Right cardiac atrium (tissue), 5 donors: ENCODE measurements at regions not wholly inside any gene's neighbourhood (a gene's known extent, or its start where the extent isn't known, plus 50 kb on each side); places are given as distances from the start of the nearest gene placed in this dataset.

ENCODE experiments used
- ATAC-seq, 2 donors: fragments of 200-7000 bp; cut with Tn5 transposase; one replicate each; pipeline versions ENCODE4 v1.8.0 to v1.9.1; 2020; ENCODE audit warnings: moderate library complexity in 2 of 2, mild to moderate bottlenecking in 1 of 2
- DNase-seq, 3 donors: peaks; one replicate each; pipeline ENCODE4 v3.0.0-alpha.2; 2020
- H3K27ac ChIP-seq: one replicate; pipeline ENCODE4 v1.5.1; 2013; ENCODE audit warnings: mild to moderate bottlenecking, low read length, control low read depth, moderate library complexity
- H3K27me3 ChIP-seq: one replicate; pipeline ENCODE4 v1.6.1; 2013; ENCODE audit not compliant: control insufficient read depth, insufficient read depth
- H3K4me1 ChIP-seq: one replicate; pipeline ENCODE4 v1.6.1; 2013; ENCODE audit warnings: low read length; ENCODE audit not compliant: control insufficient read depth, insufficient read depth
- H3K4me3 ChIP-seq: one replicate; pipeline ENCODE4 v1.5.1; 2013; ENCODE audit warnings: low read length, control low read depth
- H3K9me3 ChIP-seq: one replicate; pipeline ENCODE4 v1.6.1; 2013; ENCODE audit warnings: low read length; ENCODE audit not compliant: control insufficient read depth
- WGBS: extraction: QIAGEN DNeasy Blood & Tissue Kit; methylation state at CpG from one replicate; pipeline ENCODE4 v1.1.7; 2013; 5-methylcytosine and 5-hydroxymethylcytosine counted together
- intact Hi-C, 4 donors: fragments of 100-400 bp; cut with DNase I; formaldehyde crosslinking; loops; one replicate each; pipeline versions ENCODE4 v1.11.0 to v1.14.0; 2022 to 2023
- donor health status: healthy with polysubstance abuse.
- donor health status: DM: no; HTN: yes; CAD: no.
- donor health status: DM: no; HTN: no; CAD: no.
- donor health status: DM: no; HTN: yes; CAD: no; lungs with severe emphysema.
- donor health status: DM: yes; HTN: yes; CAD: no.

DNA sequence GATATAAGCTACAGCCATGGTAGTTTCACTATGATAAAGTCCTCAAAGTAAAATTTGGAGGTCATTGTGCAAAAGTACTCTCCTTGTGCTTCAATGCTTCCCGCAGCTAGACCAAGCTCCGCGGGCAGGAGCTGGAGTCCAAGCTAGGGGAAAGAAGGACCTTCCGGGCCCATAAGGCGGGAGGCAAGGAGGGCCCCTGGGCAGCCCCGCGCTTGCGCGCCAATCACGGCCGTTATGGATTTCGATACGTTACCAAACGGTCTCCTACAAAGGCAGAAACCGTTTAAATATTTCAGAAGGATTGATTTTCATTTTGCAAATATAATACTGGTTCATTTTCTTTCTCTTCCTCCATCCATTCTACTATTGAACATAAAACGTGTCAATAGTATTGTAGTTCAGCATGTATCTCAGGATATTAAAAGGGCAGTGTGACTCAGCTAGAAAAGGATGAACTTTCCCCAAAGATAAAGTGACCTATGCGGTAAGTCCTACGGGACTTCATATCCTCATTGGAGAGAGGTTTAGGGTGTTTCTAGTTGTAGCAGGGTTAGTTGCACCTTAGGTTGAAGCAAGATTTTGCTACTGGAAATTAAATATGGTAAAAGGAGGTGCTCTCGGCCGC, 128.0 kb downstream of the KIF20B start:
- no peak overlapping the region for H3K27ac ChIP-seq
- H3K4me3 ChIP-seq: no peak overlapping the region
- ATAC-seq: no peak
- H3K4me1 ChIP-seq: no peaks in the 10 kb centered on the region
- no peaks in the 10 kb centered on the region for H3K9me3 ChIP-seq
- intact Hi-C loops: no loop called here
- no peaks in the 10 kb centered on the region for H3K27me3 ChIP-seq
- DNase-seq: no peak
- 95% methylated on average over 20 of the region's 20 CpGs for WGBS

DNA sequence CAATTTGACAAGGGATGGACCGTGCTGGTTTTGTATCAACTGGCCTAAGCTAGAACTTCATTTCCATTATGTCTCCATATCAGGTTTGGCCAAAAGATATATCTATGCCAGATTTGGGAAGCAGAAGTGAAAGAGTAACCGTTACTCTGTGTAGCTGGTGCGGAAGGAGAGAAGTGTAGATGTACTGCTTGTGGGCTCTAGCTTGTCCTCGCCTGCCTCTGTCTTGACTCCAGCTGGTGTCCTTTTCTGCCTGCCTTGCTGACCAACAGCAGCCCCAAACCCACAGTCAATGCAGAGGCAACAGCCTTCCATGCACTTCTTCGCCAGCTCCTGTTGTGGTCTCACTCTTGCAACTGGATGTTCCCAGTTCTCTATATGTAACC, 128.5 kb downstream of the KIF20B start:
- no peak overlapping the region for H3K4me3 ChIP-seq
- no peak for ATAC-seq
- no peaks in the 10 kb centered on the region for H3K9me3 ChIP-seq
- intact Hi-C loops: no loop called here
- no peak overlapping the region for H3K27ac ChIP-seq
- no peaks in the 10 kb centered on the region for H3K4me1 ChIP-seq
- no peaks in the 10 kb centered on the region for H3K27me3 ChIP-seq
- no peak for DNase-seq
- WGBS: 91% methylated on average over 5 of the region's 5 CpGs

DNA sequence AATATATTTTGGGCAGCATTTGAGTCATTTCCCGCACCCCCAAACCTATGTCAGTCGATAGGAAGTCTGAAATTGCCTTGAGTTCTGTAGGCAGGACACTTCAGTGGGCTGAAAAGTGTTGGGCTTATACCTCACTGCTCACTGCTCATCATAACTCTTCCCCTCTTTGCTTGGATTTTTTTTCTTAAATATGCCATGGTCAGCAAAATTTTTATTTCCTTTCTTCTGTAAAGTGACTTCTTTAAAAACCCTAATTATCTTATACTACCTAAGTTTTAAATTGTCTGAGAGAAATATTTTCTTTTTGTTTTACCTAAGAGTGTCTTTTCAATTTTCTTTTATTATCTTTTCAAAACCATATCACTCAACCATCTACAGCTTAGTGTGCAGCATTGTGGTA, 129.2 kb downstream of the KIF20B start:
- Histone ChIP-seq H3K4me3 (no peak overlapping the region), H3K9me3 (no peaks in the 10 kb centered on the region), H3K27me3 (no peaks in the 10 kb centered on the region), H3K27ac (no peak overlapping the region), H3K4me1 (no peaks in the 10 kb centered on the region)
- no peak for ATAC-seq
- DNase-seq: no peak
- intact Hi-C loops: no loop called here
- WGBS: 87% methylated on average over 2 of the region's 2 CpGs

DNA sequence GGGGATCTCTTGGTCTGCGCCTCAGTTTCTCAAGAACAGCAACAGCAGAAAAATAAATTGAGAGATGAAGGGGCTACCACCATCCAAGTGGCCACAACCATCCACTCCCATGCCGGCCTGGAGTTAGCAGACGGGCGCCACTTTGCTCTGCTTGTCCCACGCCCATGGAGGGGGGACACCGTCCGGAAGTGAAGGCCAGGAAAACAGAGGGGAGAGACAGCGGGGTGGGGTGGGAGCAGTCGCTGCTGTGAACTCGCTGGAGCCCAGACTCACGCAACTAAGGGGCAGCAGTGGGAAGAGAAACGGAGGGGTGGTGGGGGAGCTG, 135.4 kb downstream of the KIF20B start:
- Histone ChIP-seq H3K27ac (no peak overlapping the region), H3K9me3 (no peaks in the 10 kb centered on the region), H3K27me3 (no peaks in the 10 kb centered on the region), H3K4me1 (no peaks in the 10 kb centered on the region), H3K4me3 (peak overlapping the region; percentile 8)
- ATAC-seq (peak; percentile 49 to 54), DNase-seq (peak in 2 of 3 donors; percentile 44 to 52)
- 47% methylated on average over 12 of the region's 12 CpGs for WGBS
- intact Hi-C loops: no loop called here

DNA sequence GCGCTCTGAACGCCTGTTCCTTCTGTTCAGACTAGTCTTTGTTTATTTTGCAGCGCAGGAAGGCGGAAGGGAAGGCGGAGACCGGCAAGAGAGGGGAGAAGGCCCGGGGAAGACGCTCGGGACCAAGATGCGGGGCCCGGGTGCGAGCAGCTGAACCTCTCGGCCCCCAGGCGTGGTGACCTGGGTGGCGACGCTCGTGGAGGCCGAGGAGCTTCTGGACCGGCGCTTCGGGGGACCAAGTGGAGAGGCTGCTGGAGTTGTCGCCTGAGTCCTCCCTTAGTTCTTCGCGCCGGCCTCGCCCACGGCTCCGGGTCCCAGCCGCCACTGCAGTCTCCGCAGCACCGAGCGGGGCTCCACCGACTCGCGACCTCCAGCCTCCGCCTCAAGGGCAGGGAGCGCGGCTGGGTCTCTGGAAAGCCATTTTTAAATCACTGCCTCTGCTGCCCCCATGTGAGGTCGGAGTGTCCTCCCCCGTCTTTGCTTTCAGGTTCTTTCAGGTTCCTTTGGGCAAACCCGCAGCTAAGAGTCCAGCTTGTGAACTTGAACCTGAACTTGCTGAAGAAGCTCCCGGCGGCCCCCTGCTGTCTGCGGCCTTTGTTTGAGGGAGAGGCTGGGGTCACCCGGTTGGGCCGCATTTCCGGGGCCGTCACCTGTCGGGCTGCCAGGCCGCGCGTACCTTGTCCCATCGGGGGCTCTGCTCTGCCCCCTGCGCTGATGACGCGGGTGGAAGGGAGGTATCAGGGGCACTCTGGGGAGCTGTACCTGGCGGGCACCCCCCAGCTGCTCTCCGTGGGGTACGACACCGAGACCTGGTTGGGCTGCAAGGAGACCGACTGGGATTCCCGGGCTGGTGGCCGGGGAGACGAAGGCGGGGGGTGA, 136.0 kb downstream of the KIF20B start:
- H3K4me3 ChIP-seq: peak overlapping the region; percentile 8
- no peaks in the 10 kb centered on the region for H3K27me3 ChIP-seq
- no peak overlapping the region for H3K27ac ChIP-seq
- no peaks in the 10 kb centered on the region for H3K9me3 ChIP-seq
- intact Hi-C loops: no loop called here
- no peaks in the 10 kb centered on the region for H3K4me1 ChIP-seq
- 7% methylated on average over 65 of the region's 65 CpGs for WGBS
- ATAC-seq (peak; percentile 51 to 65), DNase-seq (peak; percentile 19 to 66 (median 66))

DNA sequence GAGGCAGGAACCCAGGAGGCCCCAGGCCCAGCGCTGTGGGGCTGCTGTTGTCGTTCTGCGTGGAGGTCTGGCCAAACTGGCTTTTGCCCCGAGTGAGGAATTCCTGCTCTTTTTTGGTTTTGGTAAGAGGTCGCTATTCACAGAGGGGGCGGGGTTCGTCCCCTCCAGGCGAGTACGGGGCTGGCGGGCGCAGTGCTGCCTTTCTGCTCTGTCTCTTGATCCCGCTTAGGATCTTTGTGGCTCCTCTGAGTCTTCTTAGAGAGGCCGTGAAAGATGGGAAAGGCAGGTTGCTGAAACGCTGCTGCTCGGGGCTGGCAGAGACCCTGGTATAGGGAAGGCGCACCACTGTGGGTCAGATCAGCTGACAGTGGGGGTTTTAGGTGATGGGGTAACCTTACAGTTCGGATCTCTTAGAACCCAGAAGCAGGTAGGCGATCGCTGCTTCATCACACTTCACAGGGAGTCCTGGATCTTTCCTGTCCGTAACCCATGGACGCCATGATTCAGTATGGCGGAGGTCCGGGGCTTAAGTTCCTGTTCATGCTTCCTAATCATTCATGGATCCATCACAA, 136.7 kb downstream of the KIF20B start:
- no peaks in the 10 kb centered on the region for H3K4me1 ChIP-seq
- ATAC-seq (peak in 1 of 2 donors; percentile 40), DNase-seq (peak in 1 of 3 donors; percentile 42)
- no peaks in the 10 kb centered on the region for H3K9me3 ChIP-seq
- H3K4me3 ChIP-seq: peak overlapping the region; percentile 8
- H3K27ac ChIP-seq: no peak overlapping the region
- H3K27me3 ChIP-seq: no peaks in the 10 kb centered on the region
- intact Hi-C loops: no loop called here
- 50% methylated on average over 23 of the region's 23 CpGs for WGBS

DNA sequence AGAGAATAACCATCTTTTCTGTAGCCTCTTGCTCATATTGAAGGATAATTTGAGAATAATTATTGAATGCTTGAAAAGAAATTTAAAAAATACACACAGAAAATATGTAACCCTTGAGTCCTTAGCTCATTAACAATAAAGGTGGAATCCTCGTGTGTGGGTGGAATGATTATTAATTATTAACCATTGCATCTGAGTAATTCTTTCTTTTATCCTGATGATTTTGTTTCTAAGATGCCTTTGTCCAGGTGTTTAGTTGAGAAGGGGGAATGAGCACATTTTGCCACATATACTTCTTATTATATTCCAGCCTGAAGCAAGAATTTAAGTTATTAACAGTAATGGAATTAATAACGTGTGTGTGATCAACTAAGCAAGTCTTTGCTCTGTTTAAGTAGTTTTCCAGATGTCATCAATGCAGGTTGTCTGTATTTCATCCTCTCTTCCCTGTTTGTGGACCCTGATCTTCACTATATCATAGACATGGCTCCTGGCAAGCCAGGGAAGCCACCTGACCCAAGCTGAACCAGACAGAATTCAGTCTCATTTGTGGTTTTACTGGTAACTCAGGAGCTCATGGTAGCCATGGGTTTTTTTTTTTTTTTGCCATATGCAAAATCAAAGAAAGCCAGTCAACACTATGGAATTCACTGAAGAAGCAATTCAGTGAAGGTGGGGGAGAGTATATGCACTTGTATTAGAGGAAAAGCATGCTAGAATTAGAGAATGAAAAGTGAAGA, 144.3 kb downstream of the KIF20B start:
- Histone ChIP-seq H3K27me3 (no peaks in the 10 kb centered on the region), H3K4me1 (no peaks in the 10 kb centered on the region), H3K27ac (no peak overlapping the region), H3K4me3 (no peak overlapping the region), H3K9me3 (no peaks in the 10 kb centered on the region)
- no peak for DNase-seq
- WGBS: 80% methylated on average over 2 of the region's 2 CpGs
- intact Hi-C loops: no loop called here
- no peak for ATAC-seq

DNA sequence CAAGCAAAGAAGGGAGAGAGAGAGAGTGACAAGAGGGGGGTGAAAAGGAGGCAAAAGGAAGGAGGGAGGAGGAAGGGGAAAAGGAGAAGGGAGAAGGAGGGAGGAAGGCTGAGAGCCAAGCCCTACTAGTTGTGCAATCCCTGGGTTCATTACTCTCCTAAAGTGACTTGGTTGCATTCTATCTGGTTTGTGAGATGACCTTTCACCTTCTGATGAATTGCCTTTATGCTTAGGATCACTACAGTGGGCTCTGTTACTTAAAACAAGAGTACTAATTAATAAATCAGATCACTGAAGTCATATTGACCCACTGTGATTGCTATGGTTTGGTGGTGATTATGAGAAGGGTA, 144.9 kb downstream of the KIF20B start:
- H3K27me3 ChIP-seq: no peaks in the 10 kb centered on the region
- H3K4me1 ChIP-seq: no peaks in the 10 kb centered on the region
- no peaks in the 10 kb centered on the region for H3K9me3 ChIP-seq
- intact Hi-C loops: no loop called here
- no peak overlapping the region for H3K4me3 ChIP-seq
- ATAC-seq (no peak), DNase-seq (no peak)
- no peak overlapping the region for H3K27ac ChIP-seq

DNA sequence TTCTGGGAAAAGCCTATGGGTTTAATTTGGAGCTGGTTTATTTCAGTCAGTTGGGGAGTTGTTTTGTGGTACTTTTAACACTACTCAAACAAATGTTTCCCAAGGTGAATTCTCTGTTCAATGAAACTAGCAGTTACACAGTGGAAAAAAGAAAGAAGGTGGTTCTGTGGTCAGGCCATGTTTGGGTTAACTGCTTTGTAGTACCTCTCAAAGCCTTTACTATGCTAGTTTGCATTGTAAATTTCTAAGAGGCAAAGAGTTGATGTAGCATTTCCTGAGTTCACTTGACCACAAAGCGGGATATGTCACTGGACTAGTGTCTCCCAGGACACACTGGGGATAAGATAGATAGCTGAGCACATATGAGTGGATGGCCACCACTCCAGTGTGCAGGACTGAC, 145.4 kb downstream of the KIF20B start:
- WGBS: 66% methylated on average over 1 of the region's 1 CpG

DNA sequence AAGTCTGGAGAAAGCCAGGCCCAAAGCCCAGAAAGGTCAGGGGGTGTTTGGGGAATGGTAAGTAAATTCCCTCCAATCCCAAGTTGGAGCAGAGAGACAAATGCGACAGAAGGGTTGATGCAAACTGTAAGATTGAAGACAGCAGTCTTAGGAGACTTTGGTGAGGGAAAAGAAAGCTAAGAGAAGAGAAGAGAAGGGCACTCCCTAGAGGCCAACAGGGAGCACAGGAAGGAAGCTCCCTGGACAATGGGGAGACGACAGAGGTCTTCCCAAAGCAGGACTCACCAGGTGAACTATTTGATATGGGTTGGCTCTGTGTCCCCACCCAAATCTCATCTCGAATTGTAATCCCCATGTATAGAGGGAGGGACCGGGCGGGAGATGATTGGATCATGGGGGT, 151.5 kb downstream of the KIF20B start:
- no peak overlapping the region for H3K4me3 ChIP-seq
- no peaks in the 10 kb centered on the region for H3K4me1 ChIP-seq
- no peaks in the 10 kb centered on the region for H3K27me3 ChIP-seq
- no peak for ATAC-seq
- DNase-seq: no peak
- intact Hi-C loops: no loop called here
- H3K27ac ChIP-seq: no peak overlapping the region
- 88% methylated on average over 5 of the region's 5 CpGs for WGBS
- H3K9me3 ChIP-seq: no peaks in the 10 kb centered on the region

More for the DNA sequence above, 145.4 kb downstream of the KIF20B start:
- DNase-seq: no peak
- Histone ChIP-seq H3K4me3 (no peak overlapping the region), H3K27me3 (no peaks in the 10 kb centered on the region), H3K4me1 (no peaks in the 10 kb centered on the region), H3K27ac (no peak overlapping the region), H3K9me3 (no peaks in the 10 kb centered on the region)
- intact Hi-C loops: no loop called here
- no peak for ATAC-seq

DNA sequence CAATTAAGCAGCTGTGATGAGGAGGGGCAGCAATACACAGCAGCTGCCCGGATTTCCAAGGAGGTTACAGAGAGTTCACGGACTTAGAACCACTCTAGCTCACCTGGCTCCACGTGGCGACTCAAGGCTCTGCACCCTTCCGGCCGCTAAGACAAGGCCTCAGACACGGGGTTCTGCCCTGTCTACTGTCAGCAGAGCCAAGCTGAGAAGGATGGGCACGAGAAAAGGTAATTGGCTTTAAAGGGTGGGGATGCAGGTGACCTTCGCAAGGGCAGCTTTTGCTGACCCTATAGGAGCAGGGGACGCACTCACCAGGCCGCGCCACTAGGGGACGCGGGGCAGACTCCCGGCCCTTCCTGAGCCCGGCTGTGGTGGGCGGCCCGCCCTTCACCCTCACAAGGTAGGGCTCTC, 152.4 kb downstream of the KIF20B start:
- H3K27me3 ChIP-seq: no peaks in the 10 kb centered on the region
- no peak overlapping the region for H3K4me3 ChIP-seq
- no peaks in the 10 kb centered on the region for H3K9me3 ChIP-seq
- no peak overlapping the region for H3K27ac ChIP-seq
- DNase-seq: no peak
- 66% methylated on average over 18 of the region's 18 CpGs for WGBS
- no peaks in the 10 kb centered on the region for H3K4me1 ChIP-seq
- intact Hi-C loops: no loop called here
- ATAC-seq: no peak
